SK-N-SH (cell line): ENCODE measurements at regions not wholly inside any gene's neighbourhood (a gene's known extent, or its start where the extent isn't known, plus 50 kb on each side); places are given as distances from the start of the nearest gene placed in this dataset.

Source experiments
- CTCF ChIA-PET: fragments of 300-600, 350-600 bp; formaldehyde crosslinking; extraction: SDS; loops from one replicate; lab custom pipeline; 2021; lab: Yijun Ruan, JAX
- POLR2A ChIA-PET: fragments of 350-600 bp; sonication (Branson Sonifier 250); formaldehyde crosslinking; extraction: SDS; loops from one replicate; lab custom pipeline; 2020; ENCODE audit warnings: antibody characterized with exemption, inconsistent platforms; lab: Yijun Ruan, JAX
- DNase-seq: peaks from one replicate; pipeline ENCODE4 v3.0.0; 2012
- H2AFZ ChIP-seq: fragments of 200-600 bp; sonication (generic); 2 replicates; pipeline ENCODE4 v1.8.1; 2016; ENCODE audit warnings: antibody characterized with exemption, mild to moderate bottlenecking, low read depth
- H3F3A ChIP-seq: fragments of 200-600 bp; sonication (generic); replicated peaks from 2 replicates; pipeline ENCODE3; 2016; ENCODE audit warnings: antibody characterized with exemption, mild to moderate bottlenecking; ENCODE audit not compliant: insufficient read depth
- H3K27ac ChIP-seq, 2 experiments: fragments of 200-500 bp in 1 of 2; fragments of 200-600 bp in 1 of 2; sonication (Bioruptor generic) in 1 of 2; sonication (generic), shearing (Covaris generic) in 1 of 2; 2 replicates each; pipeline versions ENCODE4 v1.5.1 to v1.6.1; 2014 to 2016; ENCODE audit warnings: low read depth in 2 of 2, inconsistent platforms in 1 of 2, low read length in 1 of 2, mild to moderate bottlenecking in 1 of 2, mixed read lengths in 1 of 2
- H3K27me3 ChIP-seq: fragments of 200-600 bp; sonication (generic), shearing (Covaris generic); 2 replicates; pipeline ENCODE4 v1.6.1; 2016; ENCODE audit warnings: mixed run types; ENCODE audit not compliant: insufficient read depth
- H3K36me3 ChIP-seq, 2 experiments: fragments of 200-500 bp in 1 of 2; fragments of 200-600 bp in 1 of 2; sonication (Bioruptor generic) in 1 of 2; sonication (generic) in 1 of 2; replicated peaks in 1 of 2; 2 replicates each; pipeline versions ENCODE3 to v1.5.1; 2014 to 2016; ENCODE audit warnings: low read length in 1 of 2, mild to moderate bottlenecking in 1 of 2; ENCODE audit not compliant: insufficient read depth in 2 of 2, control insufficient read depth in 1 of 2
- H3K4me1 ChIP-seq, 2 experiments: fragments of 200-500 bp in 1 of 2; fragments of 200-600 bp in 1 of 2; sonication (Bioruptor generic) in 1 of 2; sonication (generic), shearing (Covaris generic) in 1 of 2; 2 replicates each; pipeline versions ENCODE4 v1.5.1 to v1.6.1; 2014 to 2016; ENCODE audit warnings: low read depth in 1 of 2, low read length in 1 of 2, mixed run types in 1 of 2; ENCODE audit not compliant: insufficient read depth in 2 of 2, control insufficient read depth in 1 of 2
- H3K4me2 ChIP-seq: fragments of 200-600 bp; sonication (generic), shearing (Covaris generic); 2 replicates; pipeline ENCODE4 v1.6.1; 2017; ENCODE audit warnings: mixed run types
- H3K4me3 ChIP-seq, 2 experiments: fragments of 200-500 bp in 1 of 2; fragments of 200-600 bp in 1 of 2; sonication (Bioruptor generic) in 1 of 2; sonication (generic), shearing (Covaris generic) in 1 of 2; 2 replicates each; pipeline versions ENCODE4 v1.5.1 to v1.8.1; 2014 to 2016; ENCODE audit warnings: low read depth in 2 of 2, inconsistent platforms in 1 of 2, low read length in 1 of 2, mild to moderate bottlenecking in 1 of 2, mixed read lengths in 1 of 2, moderate library complexity in 1 of 2
- H3K79me2 ChIP-seq: fragments of 200-600 bp; sonication (generic); 2 replicates; pipeline ENCODE4 v1.8.1; 2017; ENCODE audit warnings: mild to moderate bottlenecking; ENCODE audit not compliant: insufficient read depth
- H3K9ac ChIP-seq: fragments of 200-600 bp; sonication (generic); 2 replicates; pipeline ENCODE4 v1.6.1; 2017; ENCODE audit warnings: mixed run types
- H3K9me2 ChIP-seq: fragments of 200-600 bp; sonication (generic); 2 replicates; pipeline ENCODE4 v1.6.1; 2017; ENCODE audit warnings: mixed run types
- H3K9me3 ChIP-seq: fragments of 200-600 bp; sonication (generic); 2 replicates; pipeline ENCODE4 v1.6.1; 2017; ENCODE audit warnings: mixed run types, mild to moderate bottlenecking, moderate library complexity
- H4K20me1 ChIP-seq: fragments of 200-600 bp; sonication (generic); 2 replicates; pipeline ENCODE4 v1.6.1; 2017; ENCODE audit warnings: mild to moderate bottlenecking, mixed run types; ENCODE audit not compliant: insufficient read depth
- EP300 ChIP-seq, 2 experiments: IDR thresholded peaks; 2 replicates each; pipeline versions ENCODE4 v1.4.0 to v1.6.1; 2012; ENCODE audit warnings: borderline replicate concordance in 1 of 2, low read depth in 1 of 2, low read length in 1 of 2
- FOXJ3 ChIP-seq: sonication (generic); formaldehyde crosslinking; IDR thresholded peaks from 2 replicates; pipeline ENCODE4 v1.5.1; 2020; ENCODE audit warnings: mild to moderate bottlenecking, missing genetic modification reagents
- FOXM1 ChIP-seq: IDR thresholded peaks from 2 replicates; pipeline ENCODE4 v1.4.0; 2012; ENCODE audit warnings: low read depth, mild to moderate bottlenecking
- GABPA ChIP-seq: IDR thresholded peaks from 2 replicates; pipeline ENCODE4 v1.4.0; 2012; ENCODE audit warnings: low read depth, mild to moderate bottlenecking
- IRF3 ChIP-seq: fragments of 150-350 bp; IDR thresholded peaks from 2 replicates; pipeline ENCODE4 v1.6.1; 2016; ENCODE audit warnings: mild to moderate bottlenecking, low read depth, low read length
- JUND ChIP-seq: IDR thresholded peaks from 2 replicates; pipeline ENCODE4 v1.4.0; 2012
- MAX ChIP-seq: IDR thresholded peaks from 2 replicates; pipeline ENCODE4 v1.4.0; 2012; ENCODE audit warnings: low read depth
- NFIC ChIP-seq: IDR thresholded peaks from 2 replicates; pipeline ENCODE4 v1.4.0; 2012; ENCODE audit warnings: borderline replicate concordance
- PBX3 ChIP-seq: IDR thresholded peaks from 2 replicates; pipeline ENCODE4; 2012
- RAD21 ChIP-seq: IDR thresholded peaks from 2 replicates; pipeline ENCODE4 v1.6.1; 2012; ENCODE audit warnings: mild to moderate bottlenecking, low read length
- RFX5 ChIP-seq: IDR thresholded peaks from 2 replicates; pipeline ENCODE4 v1.6.1; 2012; ENCODE audit warnings: mild to moderate bottlenecking, improper control_type of control experiment, low read length
- RXRA ChIP-seq: IDR thresholded peaks from 2 replicates; pipeline ENCODE4 v1.4.0; 2012; ENCODE audit warnings: low read depth, mild to moderate bottlenecking, borderline replicate concordance
- TEAD4 ChIP-seq: IDR thresholded peaks from 2 replicates; pipeline ENCODE4 v1.4.0; 2012; ENCODE audit warnings: mild to moderate bottlenecking, borderline replicate concordance; ENCODE audit not compliant: insufficient read depth
- ZBTB33 ChIP-seq: IDR thresholded peaks from 2 replicates; pipeline ENCODE4 v1.4.0; 2012; ENCODE audit warnings: low read depth, borderline replicate concordance
- WGBS: methylation state at CpG from one replicate; pipeline ENCODE4 v1.1.6; 2017; ENCODE audit warnings: low lambda C conversion rate; 5-methylcytosine and 5-hydroxymethylcytosine counted together

- CTCF ChIA-PET: no interaction called here
- H3K4me3 ChIP-seq: no peak overlapping the region
- WGBS: 10% methylated on average over 1 of the region's 1 CpG
Observed at GRCh38 chr9:118577121-118577520, 792.1 kb downstream of the BRINP1 start.

More at GRCh38 chr9:118577121-118577520, 792.1 kb downstream of the BRINP1 start:
- Histone ChIP-seq H3K9me3 (peaks cover 20% of the 10 kb centered on the region), H3K9ac (no peak overlapping the region), H3K4me1 (no peaks in the 10 kb centered on the region), H2AFZ (no peak overlapping the region), H3K4me2 (no peak overlapping the region), H3K9me2 (no peaks in the 10 kb centered on the region), H4K20me1 (no peaks in the 10 kb centered on the region), H3K79me2 (no peaks in the 10 kb centered on the region), H3K36me3 (no peaks in the 10 kb centered on the region), H3F3A (peaks cover 6% of the 10 kb centered on the region), H3K27ac (no peak overlapping the region), H3K27me3 (no peaks in the 10 kb centered on the region)
- TF ChIP-seq IRF3 (no peak), ZBTB33 (no peak), TEAD4 (no peak), RFX5 (no peak), MAX (no peak), RAD21 (no peak), RXRA (no peak), PBX3 (no peak), NFIC (no peak), JUND (no peak), FOXJ3 (no peak), FOXM1 (no peak), GABPA (no peak), EP300 (IDR thresholded peaks at IDR 0.05; ENCODE audit: borderline replicate concordance in 1 of 2, low read depth in 1 of 2, low read length in 1 of 2) (no peak)
- no peak for DNase-seq
- POLR2A ChIA-PET: no interaction called here
